ENCODE measurements at regions not wholly inside any gene's neighbourhood (a gene's known extent, or its start where the extent isn't known, plus 50 kb on each side); places are given as distances from the start of the nearest gene placed in this dataset.

DNA sequence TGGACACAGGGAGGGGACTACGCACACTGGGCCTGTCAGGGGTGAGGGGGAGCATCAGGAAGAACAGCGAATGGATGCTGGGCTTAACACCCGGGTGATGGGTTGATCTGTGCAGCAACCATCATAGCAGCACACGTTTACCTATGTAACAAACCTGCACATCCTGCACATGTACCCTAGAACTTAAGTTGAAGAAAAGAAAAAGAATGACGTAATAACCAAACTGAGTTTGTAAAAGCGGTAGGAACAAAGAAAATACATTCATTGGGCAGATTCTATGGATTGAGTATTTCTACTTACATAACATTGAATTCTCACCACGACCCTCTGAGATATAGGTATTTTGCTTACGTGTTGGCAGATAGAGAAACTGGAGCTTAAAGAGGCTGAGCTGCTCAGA, 468.4 kb downstream of the TTLL7 start:
- H3K36me3 Mint-ChIP-seq: no peaks in the 10 kb centered on the region

GRCh38 chr1:83527987-83528386, 470.9 kb downstream of the TTLL7 start:
- no peaks in the 10 kb centered on the region for H3K27me3 Mint-ChIP-seq (ENCODE audit: insufficient read depth, low read depth)
- no peaks in the 10 kb centered on the region for H3K4me1 Mint-ChIP-seq
- Histone ChIP-seq H3K9me3 (ENCODE audit: low read depth) (no peaks in the 10 kb centered on the region), H3K4me3 (no peak overlapping the region), H3K27me3 (no peaks in the 10 kb centered on the region), H3K27ac (no peak overlapping the region), H2AFZ (replicated peaks) (no peak overlapping the region), H3K4me1 (no peaks in the 10 kb centered on the region), H4K20me1 (ENCODE audit: low read depth) (no peaks in the 10 kb centered on the region), H3F3A (ENCODE audit: low read depth) (no peaks in the 10 kb centered on the region), H3K36me3 (no peaks in the 10 kb centered on the region), H3K4me2 (no peak overlapping the region), H3K9ac (no peak overlapping the region), H3K79me2 (ENCODE audit: low read depth) (no peaks in the 10 kb centered on the region)
- TF ChIP-seq EZH2phosphoT487 (IDR thresholded peaks at IDR 0.05): no peak
- TF ChIP-seq CTCF (IDR thresholded peaks at IDR 0.05): no peak
- no peak for TF ChIP-seq EZH2 (IDR thresholded peaks at IDR 0.05)
- H3K36me3 Mint-ChIP-seq: no peaks in the 10 kb centered on the region
- DNase-seq (ENCODE audit: low spot score): no peak
- H3K4me3 Mint-ChIP-seq: no peak overlapping the region
- no peaks in the 10 kb centered on the region for H3K9me3 Mint-ChIP-seq
- no peak overlapping the region for H3K27ac Mint-ChIP-seq

More for the DNA sequence above, 468.4 kb downstream of the TTLL7 start:
- no peaks in the 10 kb centered on the region for H3K9me3 ChIP-seq (ENCODE audit: low read depth)
- no peaks in the 10 kb centered on the region for H3K27me3 ChIP-seq
- H3K9me3 Mint-ChIP-seq: no peaks in the 10 kb centered on the region
- no peak overlapping the region for H2AFZ ChIP-seq (replicated peaks)
- DNase-seq (ENCODE audit: low spot score): no peak
- H3K4me1 ChIP-seq: no peaks in the 10 kb centered on the region
- no peaks in the 10 kb centered on the region for H3K36me3 ChIP-seq
- no peaks in the 10 kb centered on the region for H3K79me2 ChIP-seq (ENCODE audit: low read depth)
- no peak overlapping the region for H3K4me2 ChIP-seq
- H3K27me3 Mint-ChIP-seq (ENCODE audit: insufficient read depth, low read depth): no peaks in the 10 kb centered on the region
- H3K27ac Mint-ChIP-seq: peak overlapping the region; percentile 29
- no peak overlapping the region for H3K9ac ChIP-seq
- no peak overlapping the region for H3K4me3 ChIP-seq
- H3K4me3 Mint-ChIP-seq: no peak overlapping the region
- H4K20me1 ChIP-seq (ENCODE audit: low read depth): no peaks in the 10 kb centered on the region
- no peaks in the 10 kb centered on the region for H3F3A ChIP-seq (ENCODE audit: low read depth)
- H3K27ac ChIP-seq: no peak overlapping the region
- H3K4me1 Mint-ChIP-seq: no peaks in the 10 kb centered on the region
- TF ChIP-seq EZH2phosphoT487 (IDR thresholded peaks at IDR 0.05): no peak
- no peak for TF ChIP-seq EZH2 (IDR thresholded peaks at IDR 0.05)
- no peak for TF ChIP-seq CTCF (IDR thresholded peaks at IDR 0.05)

DNA sequence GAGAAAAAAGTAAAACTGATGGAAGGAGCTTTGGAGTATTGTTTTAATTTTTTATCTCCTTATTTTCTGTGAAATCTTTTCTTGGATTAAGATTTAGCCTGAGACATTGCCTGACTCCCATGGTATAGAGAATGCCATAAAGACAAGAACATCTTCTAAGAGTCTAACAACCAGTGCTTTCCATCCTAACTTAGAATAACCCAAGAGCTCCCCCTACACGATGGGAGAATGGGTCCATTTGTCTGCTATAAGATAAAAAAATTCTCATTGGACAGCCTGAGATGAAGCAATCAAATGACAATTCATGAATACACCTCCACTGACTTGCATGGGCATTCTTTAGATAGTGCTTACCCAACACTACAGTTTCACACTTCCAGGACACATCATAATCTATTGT, 478.1 kb downstream of the TTLL7 start:
- Histone ChIP-seq H3K27ac (no peak overlapping the region), H3K9ac (no peak overlapping the region), H3K36me3 (no peaks in the 10 kb centered on the region), H3K4me3 (no peak overlapping the region), H3K27me3 (no peaks in the 10 kb centered on the region), H3K4me2 (no peak overlapping the region), H2AFZ (replicated peaks) (no peak overlapping the region), H3K4me1 (no peaks in the 10 kb centered on the region), H3K79me2 (ENCODE audit: low read depth) (no peaks in the 10 kb centered on the region), H3K9me3 (ENCODE audit: low read depth) (no peaks in the 10 kb centered on the region), H4K20me1 (ENCODE audit: low read depth) (no peaks in the 10 kb centered on the region), H3F3A (ENCODE audit: low read depth) (no peaks in the 10 kb centered on the region)
- TF ChIP-seq EZH2phosphoT487 (IDR thresholded peaks at IDR 0.05) (no peak), CTCF (IDR thresholded peaks at IDR 0.05) (no peak), EZH2 (IDR thresholded peaks at IDR 0.05) (no peak)
- Mint-ChIP-seq H3K9me3 (no peaks in the 10 kb centered on the region), H3K36me3 (no peaks in the 10 kb centered on the region), H3K4me1 (no peaks in the 10 kb centered on the region), H3K4me3 (no peak overlapping the region), H3K27ac (no peak overlapping the region), H3K27me3 (ENCODE audit: insufficient read depth, low read depth) (no peaks in the 10 kb centered on the region)
- no peak for DNase-seq (ENCODE audit: low spot score)
